Hypothalamus (tissue), 51 donors: ENCODE measurements at regions not wholly inside any gene's neighbourhood (a gene's known extent, or its start where the extent isn't known, plus 50 kb on each side); places are given as distances from the start of the nearest gene placed in this dataset.

Experiments
- DNase-seq, 51 donors: peaks; one replicate each; lab custom pipeline; 2025; lab: John Stamatoyannopoulos, UW

DNA sequence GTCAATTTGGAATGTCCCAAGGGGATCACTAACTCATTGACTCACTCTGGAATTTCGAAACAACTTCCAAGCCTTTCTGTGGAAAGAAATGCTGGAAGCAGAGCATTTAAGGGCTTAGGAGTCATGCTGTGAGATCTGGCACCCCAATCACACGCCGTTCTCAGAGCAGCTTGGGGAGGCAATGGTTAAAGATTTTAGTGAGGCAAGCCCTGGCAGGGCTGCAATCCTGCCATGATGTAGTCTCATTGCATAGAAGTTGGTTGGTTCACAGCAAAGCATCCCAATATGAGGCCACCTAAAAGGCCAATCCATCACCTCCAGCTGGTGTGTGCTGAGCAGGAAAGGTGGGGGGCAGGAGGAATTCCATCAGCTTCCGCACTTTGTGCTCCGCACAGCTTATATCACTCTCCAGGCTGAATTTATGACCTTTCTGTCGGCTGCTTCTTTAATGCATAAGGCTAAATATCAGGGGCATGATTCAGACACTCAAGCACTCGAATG, 1043.9 kb upstream of the POU3F3 start:
- no peak for DNase-seq

- DNase-seq: no peak
Observed at GRCh38 chr2:103810875-103811274, 1043.0 kb upstream of the POU3F3 start.

DNA sequence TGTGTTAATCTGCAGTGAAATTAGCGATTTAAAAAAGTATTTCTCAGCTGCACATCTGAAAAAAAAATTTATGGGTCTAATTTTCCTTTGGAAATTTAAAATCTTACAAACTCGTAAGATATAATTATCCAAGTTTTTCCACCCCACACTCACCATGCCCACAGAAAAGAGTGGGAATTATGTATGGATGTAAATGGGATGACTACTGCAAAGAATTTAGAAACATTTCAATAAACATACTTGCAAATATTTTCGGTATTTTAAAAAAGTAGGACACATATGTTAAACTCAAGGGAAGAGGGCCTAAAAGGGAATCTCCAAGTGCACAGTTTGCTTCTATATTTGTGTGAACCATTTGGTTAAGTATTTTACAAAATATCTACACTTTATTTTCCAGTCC, 1039.9 kb upstream of the POU3F3 start:
- DNase-seq: no peak

DNA sequence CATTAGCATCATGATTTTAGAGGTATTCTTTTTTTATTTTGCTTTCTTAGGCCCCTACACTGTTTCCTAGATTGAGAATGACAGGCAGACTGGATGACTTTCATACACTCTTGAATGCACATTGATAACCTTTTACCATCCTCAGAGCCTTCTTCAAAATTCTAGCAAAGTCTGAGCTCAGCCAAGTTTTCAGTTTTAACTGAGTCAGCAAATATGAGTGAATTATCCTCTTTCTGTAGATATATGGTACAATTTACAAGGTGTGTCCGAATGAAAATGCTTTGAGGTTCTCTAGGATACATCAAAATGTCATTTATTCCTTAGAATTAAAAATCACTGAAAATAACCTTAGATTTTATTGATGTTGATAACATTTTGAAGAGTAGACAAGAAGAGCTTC, 1038.2 kb upstream of the POU3F3 start:
- no peak for DNase-seq

DNA sequence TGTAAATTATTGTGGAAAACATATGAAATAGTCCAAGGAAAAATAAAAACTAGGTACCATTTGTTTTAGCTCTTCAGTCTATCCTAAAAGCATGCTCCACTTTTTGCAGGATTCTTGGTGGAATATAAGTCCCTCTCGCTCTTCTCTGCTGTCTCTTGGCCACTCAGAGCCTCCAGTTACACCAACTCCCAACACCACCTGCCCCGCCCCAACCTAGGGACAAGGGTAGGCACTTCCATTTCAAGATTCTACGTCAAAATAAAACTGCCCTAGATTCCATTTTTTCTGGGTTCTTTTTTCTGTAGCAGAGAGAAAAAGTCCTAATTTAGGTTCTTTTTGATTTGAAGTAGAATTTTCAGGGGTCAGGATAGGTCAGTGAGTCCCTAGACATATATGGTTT, 1036.2 kb upstream of the POU3F3 start:
- DNase-seq: no peak

- no peak for DNase-seq
Observed at GRCh38 chr2:103818176-103818575, 1035.7 kb upstream of the POU3F3 start.

- DNase-seq: no peak
Observed at GRCh38 chr2:103819599-103819998, 1034.3 kb upstream of the POU3F3 start.

GRCh38 chr2:103823847-103824246, 1030.1 kb upstream of the POU3F3 start:
- DNase-seq: no peak

- DNase-seq: no peak
Observed at GRCh38 chr2:103847276-103847675, 1006.6 kb upstream of the POU3F3 start.

DNA sequence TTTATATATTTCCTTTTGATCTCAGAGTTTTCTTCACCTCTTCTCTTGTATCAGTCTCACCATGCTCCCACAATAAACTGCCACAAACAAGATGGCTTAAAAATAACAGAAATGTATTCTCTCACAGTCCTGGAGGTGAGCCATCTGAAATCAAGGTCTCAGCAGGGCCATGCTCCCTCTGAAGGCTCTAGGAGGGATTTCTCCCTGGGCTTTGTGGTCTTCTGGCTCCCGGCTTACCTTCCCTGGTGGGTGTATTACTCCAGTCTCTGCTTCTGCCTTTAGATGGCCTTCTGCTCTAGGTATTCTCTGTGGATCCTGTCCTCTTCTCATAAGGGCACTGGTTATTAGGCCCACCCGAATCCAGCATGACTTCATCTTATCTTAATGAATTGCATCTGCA, 994.7 kb upstream of the POU3F3 start:
- no peak for DNase-seq

GRCh38 chr2:103860016-103860415, 993.9 kb upstream of the POU3F3 start:
- DNase-seq: no peak

DNA sequence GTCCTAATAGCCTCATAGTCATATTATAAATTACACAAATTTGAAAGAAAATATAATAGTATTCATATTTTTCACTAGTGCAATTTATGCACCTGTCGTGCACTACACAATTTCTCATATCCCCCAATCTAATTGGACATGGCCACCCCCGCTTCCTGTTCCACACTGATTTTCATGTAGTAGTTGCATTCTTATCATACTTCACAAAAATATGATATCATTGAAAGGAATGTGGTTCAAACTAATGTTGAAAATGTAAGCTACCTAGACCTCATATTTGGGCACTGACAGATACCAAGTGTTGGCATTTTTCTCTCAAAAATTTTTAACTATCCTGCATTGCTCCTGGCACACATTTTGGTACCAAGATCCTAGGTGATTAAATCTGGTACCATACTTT, 985.5 kb upstream of the POU3F3 start:
- DNase-seq: no peak

DNA sequence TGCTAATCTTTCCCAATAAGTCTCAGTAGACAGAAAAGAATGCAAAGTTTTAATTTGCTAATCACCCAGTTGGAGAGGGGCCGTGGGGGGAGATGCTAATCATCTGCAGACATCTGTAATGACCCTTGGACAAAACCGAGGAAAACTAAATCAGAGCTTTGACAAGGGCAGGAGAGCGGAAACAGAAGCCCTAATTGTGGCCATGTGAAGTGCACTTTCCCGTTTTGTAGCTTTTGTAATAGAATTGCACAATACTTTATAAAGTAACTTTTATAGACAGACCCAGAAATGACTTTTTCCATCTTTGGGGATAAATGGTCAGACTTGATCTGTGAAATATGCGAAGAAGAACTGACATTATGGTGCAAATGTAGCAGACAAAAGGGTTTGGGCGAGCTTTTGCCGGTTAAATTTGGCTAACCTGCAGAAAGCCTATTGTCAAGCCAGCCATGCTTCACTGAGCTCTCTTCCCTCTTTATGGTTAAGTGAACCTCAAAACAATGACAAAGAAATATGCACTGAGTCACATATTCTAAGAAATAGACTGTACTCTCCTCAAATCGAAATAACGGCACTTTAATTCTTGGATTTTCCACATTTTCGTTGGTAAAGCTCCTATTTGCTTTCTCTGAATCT, 980.1 kb upstream of the POU3F3 start:
- DNase-seq: no peak

DNA sequence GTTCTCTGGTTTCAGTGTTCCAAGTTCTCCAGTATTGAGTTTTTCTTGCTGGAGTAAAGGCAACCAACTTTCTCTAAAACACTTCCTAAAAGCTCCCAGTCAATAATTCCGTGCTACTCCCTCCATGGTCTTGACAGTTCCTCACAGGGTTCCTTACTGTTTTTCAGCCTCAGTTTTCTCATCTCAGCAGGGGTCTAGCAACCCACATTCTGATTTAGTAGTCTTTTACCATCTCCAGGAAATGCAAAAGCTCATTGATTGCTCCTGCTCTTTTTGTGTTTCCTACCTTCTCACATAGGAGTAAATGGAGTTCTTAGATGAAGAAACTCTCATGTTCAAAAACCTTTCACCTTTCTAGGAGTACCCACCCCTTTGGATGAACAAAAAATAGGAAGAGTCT, 978.8 kb upstream of the POU3F3 start:
- DNase-seq: no peak

GRCh38 chr2:103875531-103875930, 978.4 kb upstream of the POU3F3 start:
- no peak for DNase-seq

GRCh38 chr2:103876611-103877010, 977.3 kb upstream of the POU3F3 start:
- no peak for DNase-seq

- DNase-seq: no peak
Observed at GRCh38 chr2:103879101-103879500, 974.8 kb upstream of the POU3F3 start.

DNA sequence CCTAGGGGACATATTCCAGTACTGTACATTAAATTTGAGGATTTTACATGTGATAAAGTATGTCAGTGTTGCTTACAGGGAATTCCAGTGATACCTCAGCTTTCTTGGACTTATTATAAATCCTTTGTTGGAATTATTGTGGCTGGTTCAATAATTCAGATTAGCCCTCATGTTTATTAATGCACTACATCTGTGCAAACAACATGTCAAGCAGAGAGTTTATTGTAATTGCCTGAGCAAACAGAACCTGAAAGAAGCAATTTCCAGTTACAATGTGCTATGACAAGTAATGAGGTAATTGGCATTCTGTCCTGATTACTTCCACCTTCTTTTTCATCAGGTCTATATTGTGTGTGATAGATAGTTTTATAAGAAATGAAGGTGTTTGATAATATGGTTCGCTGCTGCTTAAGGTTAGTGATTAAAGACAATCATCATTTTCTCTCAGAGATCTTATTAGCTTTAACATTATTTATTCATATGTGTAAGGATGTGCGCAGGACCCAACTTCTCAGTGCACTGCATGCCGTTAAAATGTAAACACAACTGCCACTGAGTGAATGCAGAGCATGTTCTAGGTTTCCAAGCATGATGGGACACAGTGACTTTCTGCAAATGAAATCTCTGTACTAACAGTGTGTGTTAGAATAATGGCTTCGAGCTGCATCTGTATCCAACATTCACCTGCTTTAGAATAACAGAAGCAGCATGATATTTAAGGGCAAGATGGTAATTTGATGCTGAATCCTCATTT, 973.7 kb upstream of the POU3F3 start:
- no peak for DNase-seq

GRCh38 chr2:103887625-103888024, 966.3 kb upstream of the POU3F3 start:
- DNase-seq: no peak

- no peak for DNase-seq
Observed at GRCh38 chr2:103896182-103896581, 957.7 kb upstream of the POU3F3 start.

- DNase-seq: no peak
Observed at GRCh38 chr2:103898561-103898960, 955.4 kb upstream of the POU3F3 start.

GRCh38 chr2:103902347-103902746, 951.6 kb upstream of the POU3F3 start:
- no peak for DNase-seq
